Cardiac fibroblast (primary cell): ENCODE measurements at regions not wholly inside any gene's neighbourhood (a gene's known extent, or its start where the extent isn't known, plus 50 kb on each side); places are given as distances from the start of the nearest gene placed in this dataset.

ENCODE experiments used
- DNase-seq, 2 donors: peaks; one replicate each; pipeline versions ENCODE4 v3.0.0 to v3.0.0-alpha.2; 2010; ENCODE audit warnings: low read depth in 2 of 2
- H3K4me3 ChIP-seq, 2 donors: replicated peaks in 1 of 2; 1 replicate in 1 of 2; 2 replicates in 1 of 2; pipeline ENCODE4 v1.5.1; 2011; ENCODE audit warnings: low read depth in 2 of 2, low read length in 2 of 2, mild to moderate bottlenecking in 2 of 2, moderate library complexity in 1 of 2
- TF ChIP-seq, protein P1 (sequence below): IDR thresholded peaks from one replicate; pipeline ENCODE4 v1.5.1; 2011; ENCODE audit warnings: low read depth, mild to moderate bottlenecking, low read length, inconsistent platforms

DNA sequence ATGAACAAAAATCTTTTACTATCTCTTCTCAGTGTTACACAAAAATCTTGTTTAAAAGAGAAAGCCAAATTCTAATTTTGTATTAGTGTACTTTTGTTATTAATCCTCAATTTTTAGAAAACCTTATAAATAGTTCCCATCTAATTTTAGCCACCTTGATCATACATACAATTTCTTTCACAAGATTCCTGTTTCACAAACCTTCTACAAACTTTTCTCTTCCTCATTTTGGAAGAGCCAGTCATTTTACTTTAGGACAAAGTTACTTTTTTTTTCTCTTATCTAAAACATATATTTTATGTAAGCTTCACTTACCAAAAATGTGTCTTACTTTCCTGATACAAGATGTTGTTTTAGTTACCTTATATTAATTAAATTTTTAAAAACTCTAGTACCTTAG, 161.3 kb downstream of the YIPF5 start:
- no peak overlapping the region for H3K4me3 ChIP-seq
- TF ChIP-seq, protein P1, sequence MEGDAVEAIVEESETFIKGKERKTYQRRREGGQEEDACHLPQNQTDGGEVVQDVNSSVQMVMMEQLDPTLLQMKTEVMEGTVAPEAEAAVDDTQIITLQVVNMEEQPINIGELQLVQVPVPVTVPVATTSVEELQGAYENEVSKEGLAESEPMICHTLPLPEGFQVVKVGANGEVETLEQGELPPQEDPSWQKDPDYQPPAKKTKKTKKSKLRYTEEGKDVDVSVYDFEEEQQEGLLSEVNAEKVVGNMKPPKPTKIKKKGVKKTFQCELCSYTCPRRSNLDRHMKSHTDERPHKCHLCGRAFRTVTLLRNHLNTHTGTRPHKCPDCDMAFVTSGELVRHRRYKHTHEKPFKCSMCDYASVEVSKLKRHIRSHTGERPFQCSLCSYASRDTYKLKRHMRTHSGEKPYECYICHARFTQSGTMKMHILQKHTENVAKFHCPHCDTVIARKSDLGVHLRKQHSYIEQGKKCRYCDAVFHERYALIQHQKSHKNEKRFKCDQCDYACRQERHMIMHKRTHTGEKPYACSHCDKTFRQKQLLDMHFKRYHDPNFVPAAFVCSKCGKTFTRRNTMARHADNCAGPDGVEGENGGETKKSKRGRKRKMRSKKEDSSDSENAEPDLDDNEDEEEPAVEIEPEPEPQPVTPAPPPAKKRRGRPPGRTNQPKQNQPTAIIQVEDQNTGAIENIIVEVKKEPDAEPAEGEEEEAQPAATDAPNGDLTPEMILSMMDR: no peak
- no peak for DNase-seq

DNA sequence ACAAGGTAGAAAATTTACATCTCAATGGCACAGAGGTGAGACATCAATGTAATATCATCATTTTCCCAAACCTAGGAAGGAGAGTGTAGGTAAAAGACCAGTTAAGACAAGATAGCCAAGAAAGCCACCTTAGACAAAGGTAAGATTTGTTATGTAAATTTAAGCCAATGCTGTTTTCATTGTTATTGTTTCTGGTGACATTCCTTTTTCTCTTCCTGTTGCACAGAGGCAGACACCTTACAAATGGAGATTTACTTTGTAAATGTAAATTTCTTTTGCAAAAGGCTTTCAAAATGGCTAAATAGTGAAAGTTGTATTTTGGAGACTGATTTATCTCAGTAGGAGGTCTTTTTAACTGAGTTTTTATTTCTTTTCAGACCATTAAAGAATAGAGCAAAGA, 159.1 kb downstream of the YIPF5 start:
- DNase-seq: no peak
- TF ChIP-seq, protein P1: no peak
- H3K4me3 ChIP-seq: no peak overlapping the region

DNA sequence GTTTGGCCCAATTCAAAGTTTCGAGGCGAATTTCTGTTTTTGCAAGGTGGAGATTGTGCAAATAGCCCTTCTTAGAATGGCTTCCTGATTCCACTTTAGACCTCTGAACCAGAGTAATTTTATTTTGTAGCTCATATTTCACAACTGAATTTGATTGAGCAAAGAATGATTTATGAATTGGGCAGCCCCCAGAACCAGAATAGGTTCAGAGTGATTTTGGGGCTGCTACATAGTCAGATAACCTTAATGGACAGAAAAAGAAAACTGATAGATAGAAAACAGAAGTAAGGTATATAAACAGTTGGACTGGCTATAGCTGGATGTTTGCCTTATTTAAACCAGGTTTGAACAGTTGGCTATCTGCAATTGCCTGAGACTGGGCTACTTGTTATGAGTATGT, 156.6 kb downstream of the YIPF5 start:
- no peak for DNase-seq
- no peak overlapping the region for H3K4me3 ChIP-seq
- TF ChIP-seq, protein P1: no peak

DNA sequence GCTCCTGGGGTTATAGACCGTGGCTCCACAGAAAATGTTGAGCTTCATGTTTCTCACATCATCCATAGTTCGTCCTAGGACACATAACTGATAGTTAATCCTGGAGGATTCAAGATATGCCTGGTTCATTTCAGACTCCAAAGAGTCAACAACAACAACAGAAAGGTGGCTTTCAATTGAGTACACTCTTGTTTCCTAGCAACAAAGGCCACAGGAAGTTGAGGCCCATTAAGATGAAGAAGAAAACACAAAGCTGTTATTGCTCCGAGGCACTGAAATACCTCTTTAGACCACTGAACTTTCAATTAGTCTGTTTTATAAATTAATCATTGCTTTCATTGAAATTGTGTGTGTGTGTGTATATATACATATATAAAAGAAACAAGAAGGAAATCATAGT, 154.5 kb downstream of the YIPF5 start:
- no peak for DNase-seq
- H3K4me3 ChIP-seq: no peak overlapping the region
- TF ChIP-seq, protein P1: no peak

DNA sequence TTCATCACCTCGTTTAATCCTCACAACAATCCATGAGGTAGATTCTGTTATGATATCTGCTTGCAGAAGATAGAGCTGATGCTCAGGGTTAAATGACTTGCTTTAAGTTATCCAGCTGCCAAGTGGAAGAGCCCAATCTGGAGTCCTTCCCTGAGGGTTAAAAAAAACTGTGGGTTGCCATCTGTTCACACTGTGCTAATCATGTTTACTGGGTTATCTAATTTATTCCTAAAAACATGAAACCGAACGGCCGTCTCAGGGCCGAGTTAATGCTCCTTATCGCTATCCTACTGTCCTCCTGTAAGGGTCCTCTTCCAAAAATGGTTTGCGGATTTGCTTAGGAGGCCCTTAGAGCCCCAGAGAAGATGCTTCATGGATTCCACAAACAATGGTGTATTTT, 153.3 kb downstream of the YIPF5 start:
- DNase-seq: no peak
- TF ChIP-seq, protein P1: no peak
- no peak overlapping the region for H3K4me3 ChIP-seq

DNA sequence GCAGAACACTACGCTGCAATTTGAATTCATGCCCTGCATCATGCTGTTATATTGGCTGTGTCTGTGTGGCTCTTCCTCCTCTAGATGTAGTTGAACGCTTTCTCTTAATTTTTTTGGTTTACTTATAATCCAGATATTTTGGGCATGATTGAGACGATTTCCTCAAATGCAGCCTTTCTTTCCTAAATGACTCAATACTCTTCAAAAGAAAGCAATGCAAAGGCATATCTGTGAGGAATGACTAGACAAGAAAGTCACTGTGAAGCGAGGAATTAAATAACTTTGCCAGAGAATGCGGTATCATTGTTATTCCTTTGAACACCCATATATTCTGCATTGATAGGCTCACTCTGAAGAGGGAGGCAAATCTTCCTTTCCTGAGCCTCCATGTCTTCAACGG, 152.8 kb downstream of the YIPF5 start:
- H3K4me3 ChIP-seq: no peak overlapping the region
- TF ChIP-seq, protein P1: no peak

DNA sequence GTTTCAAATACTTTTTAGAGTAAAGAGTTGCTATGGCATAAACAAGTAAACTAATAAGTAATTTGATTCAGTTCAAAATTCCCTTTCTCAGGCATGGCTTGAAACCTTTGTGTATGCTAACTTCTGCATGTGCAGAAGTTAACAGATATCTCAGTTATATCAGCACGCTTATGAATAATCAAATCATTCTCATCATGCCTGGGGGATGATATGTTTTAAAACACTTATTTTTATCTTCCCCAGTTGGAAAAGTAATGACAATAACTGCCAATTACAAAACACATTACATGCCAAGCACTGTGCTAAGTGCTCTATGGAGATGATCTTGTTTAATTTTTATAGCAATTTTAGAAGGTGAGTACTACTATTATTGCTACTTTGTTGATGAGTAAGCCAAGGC, 146.4 kb downstream of the YIPF5 start:
- TF ChIP-seq, protein P1: no peak
- no peak overlapping the region for H3K4me3 ChIP-seq
- DNase-seq: no peak

More for the DNA sequence above, 152.8 kb downstream of the YIPF5 start:
- peak in 1 of 2 donors; percentile 23 for DNase-seq
